Fibroblast of lung (primary cell): ENCODE measurements at regions not wholly inside any gene's neighbourhood (a gene's known extent, or its start where the extent isn't known, plus 50 kb on each side); places are given as distances from the start of the nearest gene placed in this dataset.

Experiments
- DNase-seq, 2 donors: peaks; one replicate each; pipeline versions ENCODE4 v3.0.0 to v3.0.0-alpha.2; 2010; ENCODE audit warnings: low read depth in 2 of 2
- H2AFZ ChIP-seq: 2 replicates; pipeline ENCODE4 v1.5.1; 2012; ENCODE audit warnings: low read length, control low read depth, inconsistent platforms
- H3K27ac ChIP-seq: 2 replicates; pipeline ENCODE4 v1.5.1; 2011; ENCODE audit warnings: low read length, control low read depth; ENCODE audit not compliant: insufficient read depth
- H3K27me3 ChIP-seq: 2 replicates; pipeline ENCODE4 v1.5.1; 2011; ENCODE audit warnings: mild to moderate bottlenecking, low read length; ENCODE audit not compliant: control insufficient read depth, insufficient read depth
- H3K36me3 ChIP-seq: 2 replicates; pipeline ENCODE4 v1.5.1; 2011; ENCODE audit warnings: low read length; ENCODE audit not compliant: control insufficient read depth, insufficient read depth
- H3K4me1 ChIP-seq: 2 replicates; pipeline ENCODE4 v1.5.1; 2011; ENCODE audit warnings: low read length; ENCODE audit not compliant: control insufficient read depth, insufficient read depth; ENCODE audit errors: extremely low read depth
- H3K4me2 ChIP-seq: 2 replicates; pipeline ENCODE4 v1.5.1; 2011; ENCODE audit warnings: low read length, control low read depth; ENCODE audit not compliant: insufficient read depth; ENCODE audit errors: extremely low read depth
- H3K4me3 ChIP-seq, 4 experiments: fragments of 200-600 bp in 1 of 4; sonication (generic) in 1 of 4; replicated peaks in 1 of 4; 2 replicates each; pipeline ENCODE4 v1.5.1; 2011 to 2016; ENCODE audit warnings: low read length in 4 of 4, low read depth in 3 of 4, mild to moderate bottlenecking in 3 of 4, control low read depth in 2 of 4, inconsistent platforms in 1 of 4, mixed read lengths in 1 of 4; ENCODE audit not compliant: insufficient read depth in 1 of 4; ENCODE audit errors: control extremely low read depth in 1 of 4
- H3K79me2 ChIP-seq: 2 replicates; pipeline ENCODE4 v1.5.1; 2012; ENCODE audit warnings: mild to moderate bottlenecking, low read length, inconsistent platforms; ENCODE audit not compliant: control insufficient read depth, insufficient read depth
- H3K9ac ChIP-seq: 2 replicates; pipeline ENCODE4 v1.5.1; 2011; ENCODE audit warnings: mild to moderate bottlenecking, low read length, control low read depth; ENCODE audit not compliant: insufficient read depth
- H3K9me3 ChIP-seq: 2 replicates; pipeline ENCODE4 v1.5.1; 2012; ENCODE audit warnings: low read depth, low read length; ENCODE audit not compliant: control insufficient read depth, insufficient read depth
- H4K20me1 ChIP-seq: 2 replicates; pipeline ENCODE4 v1.5.1; 2011; ENCODE audit warnings: low read length; ENCODE audit not compliant: control insufficient read depth, insufficient read depth; ENCODE audit errors: extremely low read depth
- EZH2 ChIP-seq: IDR thresholded peaks from 2 replicates; pipeline ENCODE4 v1.5.1; 2012; ENCODE audit warnings: low read length, control low read depth, mild to moderate bottlenecking; ENCODE audit errors: missing control alignments
- TF ChIP-seq, protein P1 (sequence below), 2 donors: IDR thresholded peaks in 1 of 2; conservative IDR thresholded peaks in 1 of 2; 1 replicate in 1 of 2; 2 replicates in 1 of 2; pipeline ENCODE4 v1.5.1; 2011 to 2012; ENCODE audit warnings: low read length in 2 of 2, control low read depth in 1 of 2, inconsistent platforms in 1 of 2, low read depth in 1 of 2, mild to moderate bottlenecking in 1 of 2

DNA sequence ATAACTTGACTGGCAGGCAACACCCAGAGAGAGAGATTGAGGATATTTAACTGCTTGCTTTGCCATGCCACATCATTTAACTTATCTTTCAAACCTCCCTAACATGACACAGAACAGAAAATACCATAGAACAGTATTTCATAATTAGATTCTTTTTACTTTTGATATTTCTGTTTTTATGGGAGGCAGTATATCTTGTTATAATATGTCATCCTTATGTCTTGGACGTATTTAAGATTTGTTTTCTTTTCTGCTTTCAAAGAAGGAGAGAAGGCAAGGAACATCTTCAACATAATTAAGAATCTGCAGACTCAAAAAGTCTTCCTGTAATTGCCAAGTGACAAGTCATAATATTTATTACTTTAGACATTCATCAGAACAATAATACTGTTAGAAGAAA is 1283.7 kb downstream of the GRIK2 start:
- Histone ChIP-seq H2AFZ (no peak overlapping the region), H3K4me3 (no peak overlapping the region), H3K4me2 (no peak overlapping the region), H3K9ac (no peak overlapping the region), H3K36me3 (no peaks in the 10 kb centered on the region), H3K27ac (no peak overlapping the region), H4K20me1 (no peaks in the 10 kb centered on the region), H3K4me1 (no peaks in the 10 kb centered on the region), H3K27me3 (no peaks in the 10 kb centered on the region), H3K79me2 (no peaks in the 10 kb centered on the region), H3K9me3 (no peaks in the 10 kb centered on the region)
- TF ChIP-seq, protein P1, sequence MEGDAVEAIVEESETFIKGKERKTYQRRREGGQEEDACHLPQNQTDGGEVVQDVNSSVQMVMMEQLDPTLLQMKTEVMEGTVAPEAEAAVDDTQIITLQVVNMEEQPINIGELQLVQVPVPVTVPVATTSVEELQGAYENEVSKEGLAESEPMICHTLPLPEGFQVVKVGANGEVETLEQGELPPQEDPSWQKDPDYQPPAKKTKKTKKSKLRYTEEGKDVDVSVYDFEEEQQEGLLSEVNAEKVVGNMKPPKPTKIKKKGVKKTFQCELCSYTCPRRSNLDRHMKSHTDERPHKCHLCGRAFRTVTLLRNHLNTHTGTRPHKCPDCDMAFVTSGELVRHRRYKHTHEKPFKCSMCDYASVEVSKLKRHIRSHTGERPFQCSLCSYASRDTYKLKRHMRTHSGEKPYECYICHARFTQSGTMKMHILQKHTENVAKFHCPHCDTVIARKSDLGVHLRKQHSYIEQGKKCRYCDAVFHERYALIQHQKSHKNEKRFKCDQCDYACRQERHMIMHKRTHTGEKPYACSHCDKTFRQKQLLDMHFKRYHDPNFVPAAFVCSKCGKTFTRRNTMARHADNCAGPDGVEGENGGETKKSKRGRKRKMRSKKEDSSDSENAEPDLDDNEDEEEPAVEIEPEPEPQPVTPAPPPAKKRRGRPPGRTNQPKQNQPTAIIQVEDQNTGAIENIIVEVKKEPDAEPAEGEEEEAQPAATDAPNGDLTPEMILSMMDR (conservative IDR thresholded peaks at IDR 0.05 in 1 of 2, IDR thresholded peaks at IDR 0.05 in 1 of 2; ENCODE audit: low read depth in 1 of 2, low read length in 2 of 2) = no peak
- TF ChIP-seq EZH2 = no peak
- DNase-seq = no peak

DNA sequence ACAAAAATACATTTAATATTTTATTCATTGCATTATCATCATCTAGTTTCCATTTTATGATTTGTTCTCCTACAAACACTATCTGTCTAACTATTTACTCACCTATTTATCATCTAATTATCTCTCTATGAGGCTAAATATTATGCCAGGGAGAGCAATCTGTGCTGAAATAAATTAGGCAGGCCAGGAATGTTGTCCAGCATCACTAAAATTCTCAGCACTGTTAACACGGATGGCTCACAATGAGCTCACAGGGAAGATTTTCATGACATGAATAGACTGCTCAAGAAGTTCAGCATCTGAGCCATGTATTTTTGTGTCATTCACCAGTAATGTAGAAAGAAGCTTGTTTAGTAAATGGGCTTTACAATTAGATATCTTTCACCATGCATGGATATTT is 1277.2 kb downstream of the GRIK2 start:
- TF ChIP-seq, protein P1 (conservative IDR thresholded peaks at IDR 0.05 in 1 of 2, IDR thresholded peaks at IDR 0.05 in 1 of 2; ENCODE audit: low read depth in 1 of 2, low read length in 2 of 2) = no peak
- no peak for TF ChIP-seq EZH2
- H3K9me3 ChIP-seq = no peaks in the 10 kb centered on the region
- H3K27me3 ChIP-seq = no peaks in the 10 kb centered on the region
- no peak for DNase-seq
- H3K9ac ChIP-seq = no peak overlapping the region
- no peak overlapping the region for H2AFZ ChIP-seq
- no peak overlapping the region for H3K4me3 ChIP-seq
- H3K36me3 ChIP-seq = no peaks in the 10 kb centered on the region
- H3K4me1 ChIP-seq = no peaks in the 10 kb centered on the region
- no peaks in the 10 kb centered on the region for H4K20me1 ChIP-seq
- no peak overlapping the region for H3K4me2 ChIP-seq
- H3K79me2 ChIP-seq = no peaks in the 10 kb centered on the region
- no peak overlapping the region for H3K27ac ChIP-seq

DNA sequence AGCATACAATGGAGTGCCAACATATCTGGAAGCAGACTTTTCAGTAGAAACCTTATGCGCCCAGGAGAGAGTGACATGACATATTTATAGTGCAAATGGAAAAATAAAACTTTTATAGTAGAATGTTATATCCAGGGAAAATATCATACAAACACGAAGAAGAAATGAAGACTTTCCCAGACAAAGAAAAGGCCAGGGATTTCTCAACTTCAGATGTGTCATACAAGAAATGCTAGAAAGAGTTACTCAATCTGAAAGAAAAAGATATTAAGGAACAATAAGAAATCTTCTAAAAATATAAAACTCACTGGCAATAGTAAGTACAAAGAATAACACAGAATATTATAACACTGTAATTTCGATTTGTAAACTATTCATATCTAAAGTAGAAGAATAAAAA is 1269.3 kb downstream of the GRIK2 start:
- Histone ChIP-seq H3K27ac (no peak overlapping the region), H2AFZ (no peak overlapping the region), H3K79me2 (no peaks in the 10 kb centered on the region), H3K4me2 (no peak overlapping the region), H3K4me1 (no peaks in the 10 kb centered on the region), H3K9ac (no peak overlapping the region), H3K4me3 (no peak overlapping the region), H4K20me1 (no peaks in the 10 kb centered on the region), H3K36me3 (no peaks in the 10 kb centered on the region), H3K27me3 (no peaks in the 10 kb centered on the region), H3K9me3 (no peaks in the 10 kb centered on the region)
- peak in 1 of 2 donors; percentile 3 for DNase-seq
- TF ChIP-seq EZH2 = no peak
- TF ChIP-seq, protein P1 (conservative IDR thresholded peaks at IDR 0.05 in 1 of 2, IDR thresholded peaks at IDR 0.05 in 1 of 2; ENCODE audit: low read depth in 1 of 2, low read length in 2 of 2) = no peak
